ENCODE measurements at regions not wholly inside any gene's neighbourhood (a gene's known extent, or its start where the extent isn't known, plus 50 kb on each side); places are given as distances from the start of the nearest gene placed in this dataset.

GRCh38 chr3:99317201-99317600 is 321.2 kb upstream of the COL8A1 start (continued):
- TF ChIP-seq, protein P1, sequence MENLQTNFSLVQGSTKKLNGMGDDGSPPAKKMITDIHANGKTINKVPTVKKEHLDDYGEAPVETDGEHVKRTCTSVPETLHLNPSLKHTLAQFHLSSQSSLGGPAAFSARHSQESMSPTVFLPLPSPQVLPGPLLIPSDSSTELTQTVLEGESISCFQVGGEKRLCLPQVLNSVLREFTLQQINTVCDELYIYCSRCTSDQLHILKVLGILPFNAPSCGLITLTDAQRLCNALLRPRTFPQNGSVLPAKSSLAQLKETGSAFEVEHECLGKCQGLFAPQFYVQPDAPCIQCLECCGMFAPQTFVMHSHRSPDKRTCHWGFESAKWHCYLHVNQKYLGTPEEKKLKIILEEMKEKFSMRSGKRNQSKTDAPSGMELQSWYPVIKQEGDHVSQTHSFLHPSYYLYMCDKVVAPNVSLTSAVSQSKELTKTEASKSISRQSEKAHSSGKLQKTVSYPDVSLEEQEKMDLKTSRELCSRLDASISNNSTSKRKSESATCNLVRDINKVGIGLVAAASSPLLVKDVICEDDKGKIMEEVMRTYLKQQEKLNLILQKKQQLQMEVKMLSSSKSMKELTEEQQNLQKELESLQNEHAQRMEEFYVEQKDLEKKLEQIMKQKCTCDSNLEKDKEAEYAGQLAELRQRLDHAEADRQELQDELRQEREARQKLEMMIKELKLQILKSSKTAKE (IDR thresholded peaks at IDR 0.05; ENCODE audit: low read depth, poor library complexity, severe bottlenecking), result no peak

DNA sequence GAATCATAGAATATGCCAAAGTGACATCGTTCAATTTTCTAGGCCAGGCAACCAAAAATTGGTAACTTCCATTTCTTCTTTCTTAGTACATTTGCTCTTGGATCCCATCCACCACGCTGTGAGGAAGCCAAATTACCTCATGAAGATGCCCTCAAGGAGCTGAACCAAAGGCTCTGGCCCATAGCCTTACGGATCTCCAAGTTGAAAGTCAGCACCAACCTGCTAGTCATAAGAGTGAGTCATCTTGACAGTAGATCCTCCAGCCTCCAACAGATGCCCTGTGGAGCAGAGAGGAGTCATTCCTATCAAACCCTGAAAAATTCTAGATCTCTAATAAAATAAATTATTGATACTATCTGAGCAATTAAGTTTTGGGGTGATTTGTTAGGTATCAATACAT is 322.5 kb upstream of the COL8A1 start:
- 12% methylated on average over 3 of the region's 3 CpGs for WGBS (ENCODE audit: insufficient coverage, insufficient replicate concordance, low lambda C conversion rate, missing lambda C conversion rate)
- no peaks in the 10 kb centered on the region for H3K4me1 ChIP-seq (ENCODE audit: control insufficient read depth, insufficient read depth, low read length)
- in situ Hi-C loops (cut with MboI) (no loop called here), intact Hi-C loops (cut with micrococcal nuclease; ENCODE audit: unreplicated experiment) (no loop called here)
- no peaks in the 10 kb centered on the region for H4K20me1 ChIP-seq (ENCODE audit: control insufficient read depth, insufficient read depth)
- H3K36me3 ChIP-seq (ENCODE audit: control insufficient read depth in 2 of 2, insufficient read depth in 2 of 2, low read length in 1 of 2), result no peaks in the 10 kb centered on the region
- DNase-seq (ENCODE audit: low read depth, low spot score), result no peak
- H3K27ac ChIP-seq (ENCODE audit: control insufficient read depth, insufficient read depth), result no peak overlapping the region
- no peak overlapping the region for H3K4me2 ChIP-seq (ENCODE audit: control insufficient read depth, insufficient read depth)
- no peak for ATAC-seq
- no peaks in the 10 kb centered on the region for H3K9me3 ChIP-seq (replicated peaks; ENCODE audit: control insufficient read depth, insufficient read depth, low read length)
- no peak overlapping the region for H2AFZ ChIP-seq (ENCODE audit: control insufficient read depth, low read depth, low read length)
- ChIA-PET SMC1A (ENCODE audit: uncharacterized antibody, unreplicated experiment) (no interaction called here), RAD21 (ENCODE audit: unreplicated experiment) (interaction anchor here (0.9 kb wide), 1 partner anchor 28 kb away, joined by 4 read pairs; no protein-coding TSS in a partner anchor), CTCF (no interaction called here), POLR2A (no interaction called here)
- no TSS peak for BruUV-seq (replicated peaks)
- TF ChIP-seq CBX5 (IDR thresholded peaks at IDR 0.05; ENCODE audit: low read depth) (no peak), SMAD1 (IDR thresholded peaks at IDR 0.05; ENCODE audit: low read depth, partially characterized antibody) (no peak), NBN (IDR thresholded peaks at IDR 0.05) (no peak), EED (IDR thresholded peaks at IDR 0.05; ENCODE audit: low read depth) (no peak), ZBED1 (IDR thresholded peaks at IDR 0.05; ENCODE audit: borderline replicate concordance) (no peak), BHLHE40 (IDR thresholded peaks at IDR 0.05; ENCODE audit: borderline replicate concordance in 1 of 2, low read depth in 2 of 2, low read length in 1 of 2) (no peak), POLR2AphosphoS2 (IDR thresholded peaks at IDR 0.05; ENCODE audit: low read depth, low read length) (no peak), MYB (IDR thresholded peaks at IDR 0.05; ENCODE audit: borderline replicate concordance, low read depth, low read length) (no peak), BCL11A (IDR thresholded peaks at IDR 0.05; ENCODE audit: low read depth, low read length) (no peak), REST (IDR thresholded peaks at IDR 0.05; ENCODE audit: low read depth, low read length) (no peak), KLF5 (IDR thresholded peaks at IDR 0.05; ENCODE audit: partially characterized antibody) (no peak), MTA2 (IDR thresholded peaks at IDR 0.05; ENCODE audit: low read depth) (no peak)
- H3K79me2 ChIP-seq (ENCODE audit: control insufficient read depth, insufficient read depth, low read length), result no peaks in the 10 kb centered on the region
- FAIRE-seq, result no peak
- no peak overlapping the region for H3K9ac ChIP-seq (ENCODE audit: control insufficient read depth, insufficient read depth, low read length)
- no peaks in the 10 kb centered on the region for H3K27me3 ChIP-seq (replicated peaks in 1 of 2; ENCODE audit: control insufficient read depth in 2 of 2, insufficient read depth in 2 of 2, low read length in 1 of 2)
- no peak overlapping the region for H3K4me3 ChIP-seq
